NCI-H146 (cell line): ENCODE measurements at regions not wholly inside any gene's neighbourhood (a gene's known extent, or its start where the extent isn't known, plus 50 kb on each side); places are given as distances from the start of the nearest gene placed in this dataset.

Source experiments
- DNase-seq: peaks from one replicate; lab custom pipeline; 2025; lab: John Stamatoyannopoulos, UW

GRCh38 chr2:12417786-12418185, 298.9 kb upstream of the TRIB2 start:
- DNase-seq = no peak

- DNase-seq = no peak
Measured at GRCh38 chr2:12419803-12420202, 296.9 kb upstream of the TRIB2 start.

DNA sequence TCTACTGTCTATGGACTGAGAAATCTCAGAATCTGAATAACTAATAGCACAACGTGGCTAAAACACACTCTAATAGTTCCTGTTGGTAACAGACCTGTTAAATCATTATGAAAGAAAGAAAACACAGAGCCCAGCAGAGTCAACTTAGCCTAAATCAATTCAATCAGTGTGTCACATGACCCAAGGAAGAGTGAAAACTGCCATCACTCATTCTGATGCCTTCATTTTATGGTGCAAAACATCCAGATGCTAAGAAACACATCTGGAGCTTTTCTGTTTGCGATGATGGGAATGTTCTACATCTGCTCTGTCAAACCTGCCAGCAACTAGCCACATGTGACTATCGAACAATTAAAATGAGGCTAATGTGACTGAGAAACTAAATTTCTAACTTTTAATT, 295.7 kb upstream of the TRIB2 start:
- DNase-seq = no peak

GRCh38 chr2:12424219-12424618, 292.5 kb upstream of the TRIB2 start:
- no peak for DNase-seq

- no peak for DNase-seq
Measured at GRCh38 chr2:12424809-12425208, 291.9 kb upstream of the TRIB2 start.

DNA sequence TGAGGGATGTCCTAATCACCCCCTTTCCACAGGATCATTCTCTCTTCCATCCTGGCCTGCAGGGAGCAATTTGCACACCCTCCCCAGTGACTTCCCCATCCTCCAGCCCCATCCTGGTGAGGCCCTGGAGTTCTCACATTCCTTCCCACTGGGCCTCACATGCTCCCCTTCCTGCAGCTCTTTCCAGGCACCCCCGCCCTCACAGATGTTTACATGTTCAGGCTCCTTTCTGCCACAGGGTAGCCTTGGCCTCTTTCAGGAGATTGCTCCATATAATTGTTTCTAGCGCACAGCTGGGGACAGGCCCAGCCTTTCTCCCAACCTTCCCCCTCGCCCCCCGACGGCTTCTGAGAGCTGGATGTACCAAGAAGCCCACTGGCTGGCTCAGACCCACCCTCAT, 288.4 kb upstream of the TRIB2 start:
- no peak for DNase-seq

GRCh38 chr2:12428786-12429185, 287.9 kb upstream of the TRIB2 start:
- no peak for DNase-seq

GRCh38 chr2:12429779-12430406, 286.8 kb upstream of the TRIB2 start:
- DNase-seq = no peak

DNA sequence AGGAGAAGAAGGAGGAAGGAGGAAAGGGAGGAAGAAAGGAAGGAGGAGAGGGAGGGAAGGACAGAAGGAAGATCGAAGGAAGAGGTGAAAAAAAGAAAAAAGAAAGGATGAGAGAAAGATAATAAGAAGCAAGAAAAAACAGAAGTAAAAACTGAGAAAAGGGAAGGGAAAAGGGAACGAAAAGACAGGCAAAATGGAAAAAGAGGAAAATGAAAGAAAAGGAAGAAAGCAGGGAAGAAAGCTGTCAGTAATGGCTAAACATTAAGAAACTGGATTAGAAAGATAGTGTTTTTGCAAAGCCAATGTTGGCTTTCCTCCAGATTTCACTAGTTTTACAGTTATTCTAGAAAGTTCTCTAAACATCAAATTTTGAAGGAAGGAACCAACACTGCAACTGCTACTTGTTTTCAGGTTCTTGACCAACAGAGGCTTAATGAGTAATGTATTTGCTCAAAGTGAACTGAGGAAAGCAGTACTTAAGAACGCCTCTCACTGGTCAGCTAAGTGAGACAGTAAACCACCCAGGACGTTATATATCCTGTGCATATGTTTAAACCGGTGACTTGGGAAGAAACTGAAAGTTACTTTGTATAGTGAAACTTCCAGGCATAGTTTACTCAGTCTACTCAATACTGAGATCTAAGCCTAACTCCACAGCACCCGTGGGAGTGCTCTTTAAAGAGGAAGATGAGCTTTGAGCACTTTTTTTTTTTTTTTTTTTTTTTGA, 286.2 kb upstream of the TRIB2 start:
- DNase-seq = no peak

GRCh38 chr2:12432985-12433625, 283.6 kb upstream of the TRIB2 start:
- DNase-seq = no peak

DNA sequence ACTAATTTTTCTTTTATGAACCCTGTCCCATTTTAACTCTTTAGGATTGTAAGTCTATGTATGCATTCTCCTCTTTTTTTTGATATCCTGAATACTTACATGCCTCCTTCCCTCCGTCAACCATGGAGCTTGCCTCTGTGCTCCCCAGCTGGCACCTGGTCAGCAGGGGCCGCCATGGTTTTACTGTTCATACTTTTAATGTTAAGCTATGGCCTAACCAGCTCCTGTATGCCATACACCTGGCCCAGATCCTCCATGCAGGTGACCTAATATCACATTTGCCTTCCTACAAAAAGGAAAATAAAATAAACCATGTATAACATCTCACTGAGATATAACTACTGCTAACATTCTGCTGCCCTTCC, 283.1 kb upstream of the TRIB2 start:
- DNase-seq = no peak

GRCh38 chr2:12434630-12435098, 282.1 kb upstream of the TRIB2 start:
- DNase-seq = no peak

DNA sequence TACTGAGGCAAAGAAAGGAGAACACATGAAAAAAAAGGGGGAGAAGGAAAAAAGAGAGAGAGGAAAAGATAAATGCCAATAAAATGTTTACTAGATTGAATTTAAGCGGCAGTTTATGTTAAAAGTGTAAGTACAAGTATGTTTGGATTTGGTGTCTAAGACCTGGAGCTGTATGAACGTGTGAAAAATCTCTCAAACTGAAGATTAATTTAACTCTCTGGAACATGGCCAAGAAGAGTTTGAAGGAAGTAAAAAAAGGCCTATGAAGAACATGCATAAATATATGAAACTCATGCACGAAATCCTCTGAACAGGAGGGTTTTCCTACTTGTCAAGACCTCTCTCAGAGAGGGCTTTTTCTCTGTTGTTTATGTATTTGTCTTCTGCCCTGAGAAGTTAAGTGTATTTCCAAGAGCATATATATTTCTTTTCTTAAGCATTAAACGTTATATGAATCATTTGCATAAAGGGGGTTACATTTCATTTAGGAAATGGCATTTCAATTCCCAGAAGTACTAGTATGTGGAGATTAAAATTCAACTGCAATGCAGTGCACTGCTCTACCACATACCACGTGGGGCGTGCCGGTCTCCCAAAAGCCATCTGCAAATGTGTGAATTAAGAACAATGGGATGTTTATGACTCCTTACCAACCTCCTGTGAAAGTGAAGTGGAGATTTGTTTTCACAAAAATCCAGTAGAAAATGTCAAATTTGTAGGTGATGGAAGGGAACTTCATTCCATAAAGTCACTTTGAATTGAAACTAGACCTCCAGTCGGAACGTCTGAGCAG, 281.1 kb upstream of the TRIB2 start:
- no peak for DNase-seq

GRCh38 chr2:12436483-12436882, 280.3 kb upstream of the TRIB2 start:
- no peak for DNase-seq

DNA sequence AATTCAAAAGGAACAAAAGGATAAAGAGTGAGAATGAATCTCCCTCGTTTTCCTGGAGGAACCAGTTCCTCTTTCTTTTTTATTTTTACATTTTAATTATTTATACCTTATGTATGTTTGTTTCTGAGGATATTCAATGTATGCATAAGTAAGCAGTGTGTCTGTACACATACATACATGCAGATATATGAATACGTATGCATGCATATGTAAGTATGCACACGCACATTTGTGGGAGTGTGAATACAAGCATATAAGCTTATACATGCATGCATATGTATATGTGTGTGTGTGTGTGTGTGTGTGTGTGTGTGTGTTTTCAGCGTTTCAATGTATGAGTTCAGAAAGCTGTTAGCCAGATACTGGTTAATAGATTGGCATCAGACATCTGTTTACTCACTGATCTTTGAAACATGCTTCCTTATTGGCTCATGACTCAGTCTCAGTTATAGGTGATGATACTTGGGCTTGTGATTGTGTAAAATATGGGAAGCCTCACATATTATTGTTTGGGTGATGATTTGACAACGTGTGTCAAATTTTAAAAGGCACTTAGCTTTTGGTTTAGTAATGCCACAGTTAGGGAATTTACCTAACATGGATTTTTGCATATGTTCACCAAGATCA, 279.7 kb upstream of the TRIB2 start:
- no peak for DNase-seq

GRCh38 chr2:12440731-12441130, 276.0 kb upstream of the TRIB2 start:
- no peak for DNase-seq

DNA sequence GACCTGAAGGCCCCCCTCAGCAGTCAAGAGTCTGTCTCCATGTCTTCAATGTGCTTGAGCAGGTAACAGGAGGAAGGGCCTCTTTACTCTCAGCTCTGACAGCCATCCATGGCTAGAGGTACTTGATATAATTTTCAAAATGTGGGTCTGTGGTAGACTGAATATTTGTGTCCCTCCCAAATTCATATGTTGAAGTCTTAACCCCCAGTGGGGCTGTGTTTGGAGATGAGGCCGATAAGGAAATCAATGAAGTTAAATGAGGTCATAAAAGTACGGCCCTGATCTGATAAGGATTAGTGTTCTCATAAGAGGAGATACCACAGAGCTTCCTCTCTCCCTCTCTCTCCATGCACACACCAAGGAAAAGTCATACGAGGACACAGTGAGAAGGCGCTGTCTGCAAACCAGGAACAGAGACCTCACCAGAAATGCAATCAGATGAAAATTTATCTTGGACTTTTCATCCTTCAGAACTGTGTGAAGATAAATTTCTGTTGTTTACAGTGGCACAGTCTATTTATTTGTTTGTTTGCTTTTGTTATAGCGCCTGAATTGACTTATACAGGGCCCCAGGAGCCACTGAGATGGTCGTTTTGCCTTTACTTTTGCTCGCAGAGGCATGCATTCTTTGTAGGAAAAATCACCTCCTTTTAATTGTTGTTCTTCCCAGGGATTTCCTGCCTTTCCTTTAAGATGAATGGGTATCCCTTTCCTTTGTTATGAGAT, 274.8 kb upstream of the TRIB2 start:
- no peak for DNase-seq

DNA sequence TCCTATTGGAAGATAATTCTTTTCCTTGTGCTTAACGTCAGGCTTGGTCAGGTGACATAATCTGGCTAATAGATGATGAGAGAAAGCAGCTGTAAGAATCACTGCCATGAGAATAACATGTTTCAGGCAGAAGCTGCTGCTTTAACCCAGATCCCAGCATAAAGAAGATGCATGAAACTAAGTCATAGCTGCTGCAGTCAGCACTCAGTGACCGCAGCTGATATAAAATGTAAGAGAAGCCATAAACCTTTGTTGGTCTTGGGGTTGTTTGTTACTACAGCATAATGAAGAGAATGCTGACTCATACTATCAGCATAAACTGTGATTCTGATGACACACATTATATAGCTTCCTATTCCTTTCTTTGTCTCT, 274.3 kb upstream of the TRIB2 start:
- DNase-seq = no peak

- no peak for DNase-seq
Measured at GRCh38 chr2:12448846-12449505, 267.8 kb upstream of the TRIB2 start.

DNA sequence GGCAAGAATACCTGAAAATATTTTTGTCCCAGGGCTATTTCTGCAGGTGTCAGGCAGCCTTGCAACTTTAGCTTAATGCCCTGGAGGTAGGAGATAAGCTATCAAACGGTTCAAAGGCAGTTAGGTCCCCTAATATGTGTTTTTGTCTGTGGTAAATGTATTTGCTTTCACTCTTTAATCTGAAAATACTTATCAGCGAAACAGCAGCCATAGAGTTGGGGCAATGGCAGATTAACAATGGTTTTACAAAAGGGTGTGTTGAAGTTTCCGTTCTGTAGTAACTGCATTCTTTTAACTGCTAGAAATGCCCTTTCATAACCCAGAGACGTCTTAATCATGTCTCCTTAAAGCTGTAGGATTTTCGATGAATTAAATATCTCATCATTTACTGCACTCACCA, 265.0 kb upstream of the TRIB2 start:
- DNase-seq = no peak

DNA sequence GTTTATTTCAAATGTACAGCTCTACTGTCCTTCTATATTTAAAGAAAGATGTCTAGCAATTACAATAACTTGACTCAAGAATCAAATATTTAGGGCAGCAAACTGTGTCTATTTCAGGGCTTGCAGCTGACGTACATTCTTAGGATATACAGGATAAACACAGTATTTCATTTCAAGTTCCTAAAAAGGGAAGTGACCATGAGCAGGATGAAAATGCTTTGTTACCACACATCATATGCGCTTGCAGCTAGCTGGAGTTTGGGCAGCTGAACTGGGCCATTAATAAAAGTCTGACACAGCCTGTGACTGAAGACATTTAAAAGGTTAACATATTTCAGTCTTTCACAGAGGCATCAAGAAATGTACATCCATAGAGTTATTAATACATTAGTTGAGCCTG, 264.6 kb upstream of the TRIB2 start:
- no peak for DNase-seq
